H1 (cell line): ENCODE measurements at regions not wholly inside any gene's neighbourhood (a gene's known extent, or its start where the extent isn't known, plus 50 kb on each side); places are given as distances from the start of the nearest gene placed in this dataset.

ENCODE experiments used
- CTCF ChIA-PET: fragments of 300-600 bp; sonication (Branson Sonifier 250); formaldehyde crosslinking; loops from one replicate; lab custom pipeline; 2021; ENCODE audit not compliant: partially characterized antibody; lab: Charles Lee
- POLR2A ChIA-PET: fragments of 300-600 bp; sonication (Branson Sonifier 250); formaldehyde crosslinking; loops from one replicate; lab custom pipeline; 2021; ENCODE audit warnings: inconsistent platforms; ENCODE audit not compliant: partially characterized antibody; lab: Charles Lee
- DNase-seq, 2 experiments: peaks; one replicate each; pipeline versions ENCODE4 v3.0.0 to v3.0.0-alpha.2; 2010 to 2022; ENCODE audit warnings: low spot score in 2 of 2, low read depth in 1 of 2, mixed read lengths in 1 of 2
- FAIRE-seq: peaks from 2 replicates; lab custom pipeline; 2011; peaks lifted over from hg19 to GRCh38; lab: Jason Lieb, UNC
- H2AFZ ChIP-seq: 2 replicates; pipeline ENCODE4 v1.8.1; 2012; ENCODE audit warnings: low read length, inconsistent platforms
- H2AK5ac ChIP-seq: 2 replicates; pipeline ENCODE4 v1.6.1; 2013; ENCODE audit warnings: low read depth, low read length
- H2BK120ac ChIP-seq: replicated peaks from 2 replicates; pipeline ENCODE3; 2013; ENCODE audit warnings: low read depth, low read length, inconsistent platforms
- H2BK12ac ChIP-seq: 2 replicates; pipeline ENCODE4 v1.6.1; 2013; ENCODE audit warnings: low read depth, low read length
- H2BK15ac ChIP-seq: 2 replicates; pipeline ENCODE4 v1.6.1; 2013; ENCODE audit warnings: low read length
- H2BK20ac ChIP-seq: 2 replicates; pipeline ENCODE4 v1.6.1; 2013; ENCODE audit warnings: low read length
- H2BK5ac ChIP-seq: 2 replicates; pipeline ENCODE4 v1.6.1; 2013; ENCODE audit warnings: low read depth, low read length
- H3K14ac ChIP-seq: 2 replicates; pipeline ENCODE4 v1.6.1; 2013; ENCODE audit warnings: inconsistent platforms; ENCODE audit not compliant: insufficient read length
- H3K18ac ChIP-seq: 2 replicates; pipeline ENCODE4 v1.6.1; 2013; ENCODE audit warnings: low read length; ENCODE audit errors: extremely low read depth
- H3K23ac ChIP-seq: 2 replicates; pipeline ENCODE4 v1.6.1; 2013; ENCODE audit warnings: inconsistent platforms; ENCODE audit not compliant: insufficient read length
- H3K23me2 ChIP-seq: 2 replicates; pipeline ENCODE4 v1.6.1; 2013; ENCODE audit warnings: low read depth, low read length
- H3K27ac ChIP-seq: 2 replicates; pipeline ENCODE4 v1.6.1; 2011; ENCODE audit warnings: low read depth, low read length, inconsistent platforms
- H3K27me3 ChIP-seq, 4 experiments: replicated peaks in 1 of 4; 1 replicate in 1 of 4; 2 replicates in 3 of 4; pipeline versions ENCODE4 v1.6.1 to v1.8.1; 2011 to 2013; ENCODE audit warnings: low read length in 3 of 4, mild to moderate bottlenecking in 3 of 4, inconsistent platforms in 2 of 4, mixed read lengths in 2 of 4, moderate library complexity in 1 of 4; ENCODE audit not compliant: control insufficient read depth in 3 of 4, insufficient read depth in 3 of 4; ENCODE audit errors: extremely low read depth in 1 of 4
- H3K36me3 ChIP-seq, 4 experiments: 2 replicates each; pipeline versions ENCODE4 v1.6.1 to v1.8.1; 2011 to 2013; ENCODE audit warnings: mild to moderate bottlenecking in 4 of 4, low read length in 3 of 4, moderate library complexity in 2 of 4, control low read depth in 1 of 4, inconsistent platforms in 1 of 4; ENCODE audit not compliant: insufficient read depth in 4 of 4, control insufficient read depth in 2 of 4
- H3K4ac ChIP-seq: replicated peaks from 2 replicates; pipeline ENCODE3; 2013; ENCODE audit warnings: low read length, low read depth, mixed read lengths, inconsistent platforms; ENCODE audit not compliant: insufficient read length
- H3K4me1 ChIP-seq, 4 experiments: replicated peaks in 1 of 4; 1 replicate in 1 of 4; 2 replicates in 3 of 4; pipeline versions ENCODE4 v1.6.1 to v1.8.1; 2011 to 2013; ENCODE audit warnings: low read length in 3 of 4, inconsistent platforms in 2 of 4, mixed read lengths in 1 of 4; ENCODE audit not compliant: insufficient read depth in 4 of 4, control insufficient read depth in 3 of 4
- H3K4me2 ChIP-seq, 2 experiments: 2 replicates each; pipeline versions ENCODE4 v1.6.1 to v1.8.1; 2011 to 2013; ENCODE audit warnings: low read depth in 2 of 2, low read length in 2 of 2, control low read depth in 1 of 2, inconsistent platforms in 1 of 2, mild to moderate bottlenecking in 1 of 2; ENCODE audit not compliant: insufficient read depth in 1 of 2
- H3K4me3 ChIP-seq, 4 experiments: fragments of 200-600, 300-600 bp in 1 of 4; sonication (generic), shearing (Covaris generic), sonication (Bioruptor Twin) in 1 of 4; 2 replicates each; pipeline versions ENCODE4 v1.5.1 to v1.8.1; 2011 to 2016; ENCODE audit warnings: low read length in 4 of 4, low read depth in 3 of 4, control low read depth in 2 of 4, inconsistent platforms in 2 of 4, mild to moderate bottlenecking in 2 of 4, mixed read lengths in 1 of 4, moderate library complexity in 1 of 4; ENCODE audit not compliant: insufficient read depth in 2 of 4; ENCODE audit errors: extremely low read depth in 1 of 4
- H3K56ac ChIP-seq: replicated peaks from 2 replicates; pipeline ENCODE3; 2013; ENCODE audit warnings: low read depth, mild to moderate bottlenecking, mixed read lengths, low read length, inconsistent platforms; ENCODE audit not compliant: insufficient read length
- H3K79me1 ChIP-seq: 2 replicates; pipeline ENCODE4 v1.6.1; 2013; ENCODE audit warnings: low read depth, low read length, control low read depth
- H3K79me2 ChIP-seq, 2 experiments: 2 replicates each; pipeline versions ENCODE4 v1.6.1 to v1.8.1; 2012 to 2013; ENCODE audit warnings: low read length in 2 of 2, mild to moderate bottlenecking in 2 of 2, inconsistent platforms in 1 of 2; ENCODE audit not compliant: insufficient read depth in 2 of 2, control insufficient read depth in 1 of 2
- H3K9ac ChIP-seq, 4 experiments: replicated peaks in 1 of 4; 1 replicate in 1 of 4; 2 replicates in 3 of 4; pipeline versions ENCODE4 v1.6.1 to v1.8.1; 2011 to 2013; ENCODE audit warnings: low read depth in 3 of 4, low read length in 3 of 4, control low read depth in 2 of 4, mild to moderate bottlenecking in 2 of 4, moderate library complexity in 2 of 4, inconsistent platforms in 1 of 4; ENCODE audit errors: extremely low read depth in 1 of 4
- H3K9me3 ChIP-seq, 2 experiments: 2 replicates each; pipeline versions ENCODE4 v1.6.1 to v1.8.1; 2012 to 2013; ENCODE audit warnings: mild to moderate bottlenecking in 2 of 2, moderate library complexity in 2 of 2, control low read depth in 1 of 2, inconsistent platforms in 1 of 2, low read depth in 1 of 2, low read length in 1 of 2, mixed read lengths in 1 of 2; ENCODE audit not compliant: insufficient read depth in 2 of 2
- H4K20me1 ChIP-seq, 2 experiments: replicated peaks in 1 of 2; 2 replicates each; pipeline versions ENCODE3 to v1.8.1; 2011 to 2013; ENCODE audit warnings: inconsistent platforms in 2 of 2, low read length in 2 of 2, mild to moderate bottlenecking in 1 of 2; ENCODE audit not compliant: insufficient read depth in 2 of 2, control insufficient read depth in 1 of 2
- H4K5ac ChIP-seq: 2 replicates; pipeline ENCODE4 v1.6.1; 2013; ENCODE audit warnings: low read length, low read depth, mixed read lengths, inconsistent platforms; ENCODE audit not compliant: insufficient read length
- H4K8ac ChIP-seq: 2 replicates; pipeline ENCODE4 v1.8.0; 2013; ENCODE audit warnings: mild to moderate bottlenecking, moderate library complexity, low read length, inconsistent platforms; ENCODE audit not compliant: insufficient read depth; ENCODE audit errors: extremely low read depth
- H4K91ac ChIP-seq: replicated peaks from 2 replicates; pipeline ENCODE3; 2013; ENCODE audit warnings: low read length, mixed read lengths, inconsistent platforms; ENCODE audit not compliant: insufficient read length
- BRCA1 ChIP-seq: IDR thresholded peaks from 2 replicates; pipeline ENCODE4 v1.6.1; 2012; ENCODE audit warnings: low read depth, low read length, improper control_type of control experiment
- CHD2 ChIP-seq: IDR thresholded peaks from 2 replicates; pipeline ENCODE4 v1.6.1; 2012; ENCODE audit warnings: low read length, improper control_type of control experiment
- EGR1 ChIP-seq: IDR thresholded peaks from 2 replicates; pipeline ENCODE4 v1.6.1; 2011; ENCODE audit warnings: low read depth, low read length, borderline replicate concordance
- JUN ChIP-seq: IDR thresholded peaks from 2 replicates; pipeline ENCODE4 v1.6.1; 2011; ENCODE audit warnings: low read depth, mild to moderate bottlenecking, improper control_type of control experiment, low read length
- KDM5A ChIP-seq: fragments of 200-600 bp; IDR thresholded peaks from 2 replicates; pipeline ENCODE4 v1.7.1; 2012; ENCODE audit warnings: mild to moderate bottlenecking, low read length, inconsistent platforms, mixed read lengths
- MAFK ChIP-seq: IDR thresholded peaks from 2 replicates; pipeline ENCODE4 v1.6.1; 2012; ENCODE audit warnings: low read depth, mild to moderate bottlenecking, improper control_type of control experiment, low read length
- POU5F1 ChIP-seq: IDR thresholded peaks from 2 replicates; pipeline ENCODE4 v1.6.1; 2011; ENCODE audit warnings: low read depth, mild to moderate bottlenecking, low read length, moderate library complexity
- SAP30 ChIP-seq: fragments of 300-600 bp; sonication (generic); IDR thresholded peaks from 2 replicates; pipeline ENCODE4 v1.7.1; 2012; ENCODE audit warnings: low read length, moderate library complexity, mild to moderate bottlenecking, inconsistent platforms; ENCODE audit not compliant: insufficient read depth, insufficient replicate concordance
- TAF7 ChIP-seq: optimal IDR thresholded peaks from 2 replicates; pipeline ENCODE3; 2011; ENCODE audit warnings: low read depth, mild to moderate bottlenecking, inconsistent platforms, low read length, moderate library complexity, borderline replicate concordance
- WGBS, 2 experiments: shearing (Covaris generic) in 1 of 2; methylation state at CpG; one replicate each; pipeline versions ENCODE4 v1.1.6 to v1.1.7; 2013 to 2015; ENCODE audit warnings: low lambda C conversion rate in 2 of 2, mixed read lengths in 2 of 2, inconsistent platforms in 1 of 2, low coverage in 1 of 2, missing lambda C conversion rate in 1 of 2; ENCODE audit not compliant: insufficient replicate concordance in 2 of 2, insufficient coverage in 1 of 2, insufficient read length in 1 of 2; ENCODE audit errors: extremely low coverage in 1 of 2, missing lambda C conversion rate in 1 of 2; 5-methylcytosine and 5-hydroxymethylcytosine counted together
- TF ChIP-seq, protein P1 (sequence below): IDR thresholded peaks from 2 replicates; pipeline ENCODE4 v1.6.1; 2012; ENCODE audit warnings: inconsistent platforms
- TF ChIP-seq, protein P2 (sequence below), 3 experiments: IDR thresholded peaks; 1 replicate in 2 of 3; 2 replicates in 1 of 3; pipeline versions ENCODE4 v1.5.1 to v1.6.1; 2011; ENCODE audit warnings: low read length in 3 of 3, mild to moderate bottlenecking in 3 of 3, inconsistent platforms in 2 of 3, low read depth in 1 of 3, moderate library complexity in 1 of 3; ENCODE audit not compliant: insufficient read depth in 1 of 3; ENCODE audit errors: control extremely low read depth in 1 of 3
- TF ChIP-seq, protein P3 (sequence below): IDR thresholded peaks from 2 replicates; pipeline ENCODE4 v1.6.1; 2012; ENCODE audit warnings: inconsistent platforms

DNA sequence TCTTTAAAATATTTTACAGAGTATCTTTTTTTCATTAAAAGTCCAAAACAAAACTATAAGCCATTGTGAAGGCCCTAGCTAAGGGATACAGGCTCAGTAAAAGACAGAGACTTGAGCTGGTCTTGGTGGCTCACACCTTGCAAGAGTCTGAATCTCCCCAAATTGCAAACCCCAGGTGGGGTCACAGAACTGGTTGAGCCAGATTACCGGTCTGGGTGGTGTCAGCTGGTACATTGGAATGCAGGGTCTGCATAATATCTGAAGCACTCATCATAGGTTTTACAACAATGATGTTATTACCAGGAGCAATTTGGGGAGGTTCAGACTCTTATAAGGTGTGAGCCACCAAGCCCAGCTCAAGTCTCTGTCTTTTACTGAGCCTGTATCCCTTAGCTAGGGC, 201.2 kb upstream of the ARPP21 start:
- Histone ChIP-seq H3K4me3 (no peak overlapping the region), H4K91ac (no peak overlapping the region), H2BK12ac (no peak overlapping the region), H4K20me1 (no peaks in the 10 kb centered on the region), H2AFZ (no peak overlapping the region), H3K9me3 (no peaks in the 10 kb centered on the region), H3K4me1 (no peaks in the 10 kb centered on the region), H2BK5ac (no peak overlapping the region), H3K4me2 (no peak overlapping the region), H3K9ac (no peak overlapping the region), H2AK5ac (no peak overlapping the region), H3K27ac (no peak overlapping the region), H3K79me2 (no peaks in the 10 kb centered on the region), H3K4ac (no peak overlapping the region), H2BK20ac (no peak overlapping the region), H3K79me1 (no peaks in the 10 kb centered on the region), H3K36me3 (no peaks in the 10 kb centered on the region), H2BK15ac (no peak overlapping the region), H3K14ac (no peak overlapping the region), H4K8ac (no peak overlapping the region), H3K23me2 (no peaks in the 10 kb centered on the region), H2BK120ac (no peak overlapping the region), H3K23ac (no peak overlapping the region), H3K27me3 (no peaks in the 10 kb centered on the region), H3K18ac (no peak overlapping the region), H4K5ac (no peak overlapping the region), H3K56ac (no peak overlapping the region)
- 75% methylated on average over 1 of the region's 1 CpG; no CpG with 5 or more reads in 1 of the 2 experiments for WGBS, 2 experiments
- CTCF ChIA-PET: interaction anchor here (0.7 to 1.2 kb wide), 2 partner anchors 9 to 12 kb away, joined by 3 read pairs; no protein-coding TSS in a partner anchor
- DNase-seq: no peak
- POLR2A ChIA-PET: no interaction called here
- FAIRE-seq: no peak
- TF ChIP-seq POU5F1: no peak
- TF ChIP-seq, protein P1, sequence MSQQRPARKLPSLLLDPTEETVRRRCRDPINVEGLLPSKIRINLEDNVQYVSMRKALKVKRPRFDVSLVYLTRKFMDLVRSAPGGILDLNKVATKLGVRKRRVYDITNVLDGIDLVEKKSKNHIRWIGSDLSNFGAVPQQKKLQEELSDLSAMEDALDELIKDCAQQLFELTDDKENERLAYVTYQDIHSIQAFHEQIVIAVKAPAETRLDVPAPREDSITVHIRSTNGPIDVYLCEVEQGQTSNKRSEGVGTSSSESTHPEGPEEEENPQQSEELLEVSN: no peak
- no peak for TF ChIP-seq CHD2
- TF ChIP-seq MAFK: no peak
- TF ChIP-seq KDM5A: no peak
- TF ChIP-seq, protein P2, sequence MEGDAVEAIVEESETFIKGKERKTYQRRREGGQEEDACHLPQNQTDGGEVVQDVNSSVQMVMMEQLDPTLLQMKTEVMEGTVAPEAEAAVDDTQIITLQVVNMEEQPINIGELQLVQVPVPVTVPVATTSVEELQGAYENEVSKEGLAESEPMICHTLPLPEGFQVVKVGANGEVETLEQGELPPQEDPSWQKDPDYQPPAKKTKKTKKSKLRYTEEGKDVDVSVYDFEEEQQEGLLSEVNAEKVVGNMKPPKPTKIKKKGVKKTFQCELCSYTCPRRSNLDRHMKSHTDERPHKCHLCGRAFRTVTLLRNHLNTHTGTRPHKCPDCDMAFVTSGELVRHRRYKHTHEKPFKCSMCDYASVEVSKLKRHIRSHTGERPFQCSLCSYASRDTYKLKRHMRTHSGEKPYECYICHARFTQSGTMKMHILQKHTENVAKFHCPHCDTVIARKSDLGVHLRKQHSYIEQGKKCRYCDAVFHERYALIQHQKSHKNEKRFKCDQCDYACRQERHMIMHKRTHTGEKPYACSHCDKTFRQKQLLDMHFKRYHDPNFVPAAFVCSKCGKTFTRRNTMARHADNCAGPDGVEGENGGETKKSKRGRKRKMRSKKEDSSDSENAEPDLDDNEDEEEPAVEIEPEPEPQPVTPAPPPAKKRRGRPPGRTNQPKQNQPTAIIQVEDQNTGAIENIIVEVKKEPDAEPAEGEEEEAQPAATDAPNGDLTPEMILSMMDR (IDR thresholded peaks at IDR 0.05; ENCODE audit: control extremely low read depth in 1 of 3, insufficient read depth in 1 of 3, low read depth in 1 of 3, low read length in 3 of 3): no peak
- no peak for TF ChIP-seq BRCA1
- no peak for TF ChIP-seq SAP30
- TF ChIP-seq, protein P3, sequence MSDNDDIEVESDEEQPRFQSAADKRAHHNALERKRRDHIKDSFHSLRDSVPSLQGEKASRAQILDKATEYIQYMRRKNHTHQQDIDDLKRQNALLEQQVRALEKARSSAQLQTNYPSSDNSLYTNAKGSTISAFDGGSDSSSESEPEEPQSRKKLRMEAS: no peak
- TF ChIP-seq EGR1: no peak
- TF ChIP-seq JUN: no peak
- TF ChIP-seq TAF7: no peak
